ENCODE measurements at regions not wholly inside any gene's neighbourhood (a gene's known extent, or its start where the extent isn't known, plus 50 kb on each side); places are given as distances from the start of the nearest gene placed in this dataset.
A peak's percentile ranks its signal among the peaks of the same experiment; 100 is the strongest.

DNA sequence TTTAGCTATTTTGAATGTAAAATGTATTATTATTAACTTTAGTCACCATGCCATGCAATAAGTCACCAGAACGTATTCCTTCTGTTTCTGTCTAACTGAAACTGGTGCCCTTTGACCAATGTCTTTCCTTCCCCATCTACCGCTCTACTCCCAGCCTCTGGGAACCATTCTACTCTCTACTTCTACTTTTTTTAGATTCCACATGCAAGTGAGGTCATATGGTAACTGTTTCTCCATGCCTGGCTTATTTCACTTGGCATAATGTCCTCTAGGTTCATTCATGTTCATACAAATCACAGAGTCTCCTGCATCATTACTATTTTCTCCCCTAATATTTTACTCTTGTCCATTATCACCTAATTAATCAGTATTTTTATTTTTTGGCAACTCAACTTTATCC is 160.1 kb downstream of the TMX1 start:
- no peak for DNase-seq

DNA sequence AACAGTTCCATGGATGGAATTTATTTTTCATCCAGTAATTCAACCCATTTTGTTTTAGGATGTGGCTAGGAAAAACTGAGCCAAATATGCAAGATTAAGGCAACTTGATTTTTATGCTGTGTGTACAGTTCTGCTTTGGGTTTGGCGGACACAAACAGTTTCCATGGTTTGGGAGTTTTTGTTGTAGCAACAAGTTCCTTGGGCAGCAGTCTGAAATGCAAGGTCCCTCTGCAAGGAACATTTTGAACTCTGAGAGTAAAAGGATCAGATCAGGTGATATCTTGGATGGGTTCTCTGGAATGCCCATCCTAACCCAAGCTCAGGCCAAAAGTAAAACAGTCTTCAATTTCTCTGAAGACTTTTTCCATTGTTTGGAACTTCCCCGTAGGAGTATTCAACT is 161.2 kb downstream of the TMX1 start:
- no peak for DNase-seq

GRCh38 chr14:51401756-51402155 is 161.7 kb downstream of the TMX1 start:
- no peak for DNase-seq

GRCh38 chr14:51410897-51411296 is 170.8 kb downstream of the TMX1 start:
- DNase-seq: no peak

DNA sequence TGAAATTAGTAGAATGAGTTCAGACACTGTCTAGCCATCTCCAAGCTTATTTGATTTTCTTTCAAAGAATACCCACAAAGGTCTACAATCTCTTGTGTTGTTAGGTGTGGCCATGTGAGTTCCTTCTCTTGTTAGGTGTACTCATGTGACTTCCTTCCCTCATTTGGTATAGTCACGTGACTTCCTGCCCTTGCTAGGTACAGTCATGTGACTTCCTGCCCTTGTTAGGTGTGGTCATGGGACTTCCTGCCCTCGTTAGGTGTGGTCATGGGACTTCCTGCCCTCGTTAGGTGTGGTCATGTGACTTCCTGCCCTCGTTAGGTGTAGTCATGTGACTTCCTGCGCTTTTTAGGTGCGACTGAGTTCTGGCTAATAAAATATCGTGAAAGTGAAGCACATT is 179.6 kb downstream of the TMX1 start:
- DNase-seq: no peak

DNA sequence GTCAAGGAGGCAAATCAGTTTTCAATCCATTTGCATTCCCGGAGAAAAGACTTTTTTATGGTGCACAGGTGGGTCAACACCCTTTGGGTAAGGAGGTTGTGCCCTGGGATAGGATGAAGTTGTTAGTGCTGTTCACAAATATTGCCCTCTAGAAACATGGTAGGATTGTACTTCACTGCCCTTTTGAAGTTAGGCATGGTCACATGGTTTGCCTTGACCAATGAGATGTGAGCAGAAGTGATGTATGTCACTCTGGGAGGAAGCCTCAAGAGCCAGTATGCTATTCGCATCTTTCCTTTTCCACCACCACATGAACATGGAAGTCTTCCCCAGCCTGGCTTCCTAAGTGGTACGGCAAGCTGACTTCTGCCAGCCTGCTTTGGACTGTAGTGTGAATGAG is 182.7 kb downstream of the TMX1 start:
- DNase-seq: no peak

DNA sequence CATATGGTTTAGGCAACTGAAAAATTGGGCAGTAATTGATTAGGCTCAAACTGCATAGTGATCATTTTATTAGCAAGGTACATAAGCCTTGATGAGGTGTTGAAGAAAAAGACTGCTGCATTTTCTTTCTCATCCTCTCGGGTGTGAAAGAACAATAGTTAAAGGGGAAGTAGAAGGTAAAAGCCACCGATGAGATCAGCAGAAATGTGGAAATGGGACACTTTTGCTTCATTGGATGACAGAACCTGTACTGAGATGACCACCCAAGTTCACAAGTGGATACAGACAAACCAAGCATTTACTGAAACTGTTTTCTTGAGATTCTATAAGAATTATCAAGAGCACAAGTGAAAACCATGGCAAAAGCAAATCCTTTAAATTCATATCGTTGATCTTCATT is 184.0 kb downstream of the TMX1 start:
- no peak for DNase-seq

- DNase-seq: no peak
Measured at GRCh38 chr14:51424561-51425251, 184.7 kb downstream of the TMX1 start.

GRCh38 chr14:51428981-51429380 is 188.9 kb downstream of the TMX1 start:
- DNase-seq: no peak

DNA sequence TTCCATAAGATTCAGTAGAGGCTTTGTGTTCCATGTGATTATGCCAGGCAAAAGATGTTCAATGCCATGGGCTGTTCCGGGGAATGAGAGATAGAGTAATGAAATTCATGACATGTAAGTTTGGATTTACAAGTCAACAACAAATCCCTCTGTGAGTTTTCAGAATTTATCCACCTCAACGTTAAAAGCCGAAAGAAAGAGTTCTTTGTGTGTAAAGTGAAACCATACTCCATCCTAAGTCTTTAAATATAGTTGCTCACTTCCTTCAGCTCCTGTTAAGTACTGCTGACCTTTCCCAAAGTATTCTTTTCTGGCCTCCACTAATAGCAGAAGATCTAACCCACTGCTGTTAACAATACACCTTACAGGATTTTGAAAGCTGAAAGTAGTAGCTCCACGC is 190.0 kb downstream of the TMX1 start:
- DNase-seq: no peak

DNA sequence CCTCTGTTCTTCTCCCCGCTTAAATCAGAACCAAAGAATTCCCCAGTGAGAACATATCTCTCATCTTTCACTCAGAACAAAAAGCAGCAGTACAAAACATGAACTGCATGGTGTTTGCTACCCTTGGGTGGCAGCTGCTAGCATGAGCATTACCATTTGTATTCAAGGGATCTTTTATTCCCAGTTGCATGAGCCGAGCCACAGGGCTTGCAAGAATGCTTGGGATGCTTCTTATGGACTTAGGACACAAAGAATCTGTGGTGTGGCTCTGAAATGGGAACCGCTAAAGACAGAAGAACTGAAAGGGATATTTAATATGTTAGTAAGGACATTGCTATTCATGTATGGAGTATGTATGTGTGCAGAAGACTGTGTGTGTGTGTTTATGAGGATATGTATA is 190.6 kb downstream of the TMX1 start:
- DNase-seq: no peak

- no peak for DNase-seq
Measured at GRCh38 chr14:51431033-51431709, 191.1 kb downstream of the TMX1 start.

GRCh38 chr14:51431741-51432140 is 191.7 kb downstream of the TMX1 start:
- DNase-seq: no peak

- DNase-seq: no peak
Measured at GRCh38 chr14:51432302-51432948, 192.4 kb downstream of the TMX1 start.

GRCh38 chr14:51436630-51437029 is 196.6 kb downstream of the TMX1 start:
- DNase-seq: no peak

DNA sequence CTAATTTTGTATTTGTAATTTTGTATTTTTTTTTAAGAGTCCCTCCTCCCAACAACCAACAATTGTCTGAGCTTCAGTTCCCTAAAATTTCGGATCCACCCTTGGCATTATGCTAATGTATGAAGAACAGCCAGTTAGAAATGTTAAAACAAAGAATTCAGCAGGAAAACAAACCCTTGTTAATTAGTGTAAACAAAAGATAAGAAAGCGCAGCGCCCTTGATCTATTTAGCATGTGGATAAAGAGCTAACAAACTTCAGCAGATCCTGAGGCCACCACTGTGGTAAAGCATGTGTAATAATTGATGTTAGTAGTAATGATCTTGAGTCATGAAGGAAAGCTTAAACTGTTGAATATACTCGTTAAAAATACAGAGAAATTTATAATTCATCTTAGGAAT is 199.8 kb downstream of the TMX1 start:
- no peak for DNase-seq

DNA sequence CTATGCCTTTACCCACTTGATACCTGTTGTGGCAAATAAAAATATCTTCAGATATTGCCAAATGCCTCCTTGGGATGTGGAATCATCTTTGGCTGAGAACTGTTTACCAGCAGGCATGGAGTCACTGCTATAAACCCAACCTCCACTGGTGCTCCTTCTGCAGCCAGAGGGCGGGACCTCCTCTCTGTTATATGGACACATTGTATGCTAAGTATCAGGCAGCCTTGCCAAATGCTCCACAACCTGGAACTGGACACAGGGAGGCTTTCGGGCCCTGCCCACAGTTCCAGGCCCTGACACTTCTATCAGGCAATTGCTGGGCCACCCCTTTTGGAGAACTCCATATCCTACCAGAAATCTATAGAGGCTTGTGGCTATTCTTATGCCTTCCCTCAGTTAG is 201.0 kb downstream of the TMX1 start:
- DNase-seq: no peak

DNA sequence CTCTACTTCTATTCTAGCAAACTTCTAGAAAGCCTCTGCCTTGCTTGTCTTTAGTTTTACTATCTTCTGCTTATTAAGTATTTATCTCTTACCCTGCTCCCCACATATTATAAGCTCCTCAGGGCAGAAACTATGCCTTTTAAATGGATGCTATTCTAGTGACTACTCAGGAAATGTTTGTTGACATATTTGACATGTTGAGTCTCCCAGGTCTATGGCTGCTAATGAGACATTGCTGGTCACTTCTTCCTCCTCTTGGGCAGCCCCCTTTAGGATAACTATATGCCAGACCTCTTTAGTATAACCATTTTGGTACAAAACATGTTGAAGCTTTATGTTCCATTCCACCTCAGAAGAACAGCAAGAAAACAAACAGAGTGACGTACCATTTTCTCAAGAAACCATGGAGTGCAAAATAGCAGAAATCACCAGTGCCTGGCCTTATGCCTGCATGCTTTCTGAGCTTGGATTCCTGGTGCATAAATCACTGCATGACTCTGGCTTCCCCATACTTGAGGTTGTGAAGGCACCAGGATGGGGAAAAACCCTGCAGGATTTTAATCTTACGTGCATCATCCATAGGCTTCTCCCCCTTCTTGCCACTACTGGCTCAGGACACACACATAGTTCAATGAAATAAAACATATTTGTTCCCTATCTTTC is 202.6 kb downstream of the TMX1 start:
- DNase-seq: no peak

- DNase-seq: peak; percentile 79
Measured at GRCh38 chr14:51443195-51444018, 203.4 kb downstream of the TMX1 start.

GRCh38 chr14:51444353-51445000 is 204.4 kb downstream of the TMX1 start:
- no peak for DNase-seq

- no peak for DNase-seq
Measured at GRCh38 chr14:51445001-51445390, 204.9 kb downstream of the TMX1 start.

- DNase-seq: no peak
Measured at GRCh38 chr14:51446771-51447170, 204.9 kb upstream of the FRMD6 start.

All from NCI-H1694 (cell line).